IPS DF 4.7 (cell line): ENCODE measurements at regions not wholly inside any gene's neighbourhood (a gene's known extent, or its start where the extent isn't known, plus 50 kb on each side); places are given as distances from the start of the nearest gene placed in this dataset.
"Not testable (repeated sequence)": the region's sequence is repeated elsewhere in the genome, so short reads cannot be mapped to it uniquely, and the experiment has no call there.

ENCODE experiments used
- DNase-seq: peaks from one replicate; pipeline ENCODE4 v3.0.0-alpha.2; 2013; ENCODE audit warnings: low spot score; ENCODE audit errors: extremely low read depth

- no peak for DNase-seq
Measured at GRCh38 chr1:96533820-96534219, 187.8 kb upstream of the PTBP2 start.

GRCh38 chr1:96536581-96536980 is 185.0 kb upstream of the PTBP2 start:
- no peak for DNase-seq

DNA sequence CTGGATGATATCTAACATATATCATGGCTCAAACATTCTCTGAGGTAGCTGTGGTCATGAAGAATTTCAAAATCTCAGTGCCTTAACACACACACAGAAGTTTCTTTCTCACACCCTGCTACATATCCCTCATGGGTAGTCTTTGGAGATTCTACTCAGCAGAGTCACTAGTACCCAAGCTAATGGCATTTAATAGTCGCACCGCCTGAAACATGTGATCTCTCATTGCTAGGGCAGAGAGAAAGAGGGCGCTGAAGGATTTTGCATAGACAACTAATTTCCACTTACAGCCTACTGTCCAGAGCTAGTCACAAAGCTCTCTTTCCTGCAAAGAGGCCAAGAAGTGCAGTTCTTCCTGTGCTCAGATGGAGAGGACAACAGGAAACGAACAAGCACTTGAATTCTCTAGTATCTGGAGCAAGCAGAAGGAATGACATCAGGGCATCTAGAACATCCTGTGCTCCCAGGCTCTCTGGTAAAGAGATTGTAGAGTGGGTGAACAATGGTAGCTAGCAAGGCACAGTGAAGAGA is 183.4 kb upstream of the PTBP2 start:
- no peak for DNase-seq

DNA sequence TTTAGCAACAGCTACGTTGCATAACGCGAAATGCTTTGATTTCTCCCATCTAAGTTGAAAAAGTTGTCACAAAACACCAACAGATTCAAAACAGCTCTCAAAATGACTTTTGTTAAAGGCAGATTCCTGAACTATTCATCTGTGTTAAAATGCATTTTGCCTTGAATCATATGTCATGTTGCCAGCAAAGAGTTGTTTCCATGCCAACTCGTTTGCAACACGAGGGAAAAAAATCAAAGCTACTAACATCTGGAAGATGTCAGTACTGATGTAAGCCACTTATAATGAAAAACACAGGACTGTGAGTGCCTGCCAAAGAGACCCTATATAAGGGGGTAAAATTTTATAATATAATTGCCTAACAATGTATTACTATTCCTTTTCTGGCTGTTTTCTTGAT is 182.7 kb upstream of the PTBP2 start:
- no peak for DNase-seq

GRCh38 chr1:96541491-96541890 is 180.1 kb upstream of the PTBP2 start:
- DNase-seq, result no peak

- DNase-seq, result no peak
Measured at GRCh38 chr1:96544051-96544830, 177.3 kb upstream of the PTBP2 start.

- DNase-seq, result no peak
Measured at GRCh38 chr1:96544831-96545221, 176.8 kb upstream of the PTBP2 start.

GRCh38 chr1:96545935-96546656 is 175.5 kb upstream of the PTBP2 start:
- DNase-seq, result no peak

GRCh38 chr1:96550061-96550460 is 171.5 kb upstream of the PTBP2 start:
- DNase-seq, result no peak

DNA sequence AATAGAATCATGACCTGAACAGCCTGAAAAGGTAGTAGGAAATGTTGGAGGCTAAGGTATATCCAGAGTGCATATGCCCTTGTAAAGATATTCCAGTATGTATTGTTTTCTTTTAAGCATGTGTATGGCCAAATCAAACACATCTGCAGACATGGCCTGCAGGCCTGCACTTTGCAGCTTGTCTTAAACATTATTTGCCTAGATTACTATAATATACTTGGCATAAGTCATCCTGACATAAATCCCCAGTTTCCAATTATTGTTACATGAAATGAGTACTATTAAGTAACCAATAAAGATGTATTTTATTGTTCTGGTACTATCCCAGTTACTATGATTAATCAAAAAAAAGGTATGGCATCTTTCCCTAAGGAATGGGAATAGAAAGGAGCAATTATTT is 169.1 kb upstream of the PTBP2 start:
- DNase-seq, result no peak

GRCh38 chr1:96553811-96554210 is 167.8 kb upstream of the PTBP2 start:
- DNase-seq, result no peak

- no peak for DNase-seq
Measured at GRCh38 chr1:96554364-96554763, 167.2 kb upstream of the PTBP2 start.

- DNase-seq, result no peak
Measured at GRCh38 chr1:96557336-96557735, 164.2 kb upstream of the PTBP2 start.

- DNase-seq, result no peak
Measured at GRCh38 chr1:96558635-96559034, 162.9 kb upstream of the PTBP2 start.

DNA sequence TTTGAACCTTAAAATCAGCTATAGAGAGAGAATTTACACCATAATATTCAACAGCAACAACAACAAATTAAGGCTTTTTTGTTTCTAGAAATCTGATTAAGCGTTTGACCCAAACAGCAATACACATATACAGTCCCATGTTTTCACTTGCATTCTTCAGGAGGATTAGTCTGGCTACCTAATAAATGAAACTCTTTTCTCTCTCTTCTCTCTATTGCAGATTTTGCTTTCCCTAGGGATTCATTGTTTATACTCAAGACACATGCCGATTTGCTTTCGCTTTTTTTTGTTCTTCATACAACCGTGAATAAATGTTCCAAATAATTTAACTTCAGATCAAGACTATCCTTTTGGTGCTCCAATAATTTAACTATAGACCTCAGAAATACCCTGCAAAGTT is 162.4 kb upstream of the PTBP2 start:
- DNase-seq, result no peak

- no peak for DNase-seq
Measured at GRCh38 chr1:96559707-96560596, 161.6 kb upstream of the PTBP2 start.

DNA sequence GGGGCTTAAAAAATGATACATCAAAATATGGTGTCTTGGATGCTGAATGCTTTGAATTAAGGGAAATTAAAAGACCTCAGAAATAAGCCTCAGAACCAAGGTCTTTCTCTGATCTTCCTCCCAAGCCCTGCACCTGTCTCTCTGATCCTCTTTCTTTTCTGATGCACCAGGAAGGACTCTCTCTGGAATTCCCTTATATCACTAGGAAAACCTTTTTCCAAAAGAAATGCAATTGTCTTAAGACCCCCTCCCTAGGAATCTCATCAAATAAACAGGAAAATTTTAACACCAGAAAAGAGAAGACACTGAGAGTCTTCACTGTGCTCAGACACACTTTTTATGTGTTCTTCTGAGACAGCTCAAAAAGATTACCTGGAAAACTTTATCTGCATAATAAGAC is 159.5 kb upstream of the PTBP2 start:
- DNase-seq, result no peak

- DNase-seq, result not testable (repeated sequence)
Measured at GRCh38 chr1:96564401-96564800, 157.2 kb upstream of the PTBP2 start.

- DNase-seq, result no peak
Measured at GRCh38 chr1:96565546-96565945, 156.0 kb upstream of the PTBP2 start.

DNA sequence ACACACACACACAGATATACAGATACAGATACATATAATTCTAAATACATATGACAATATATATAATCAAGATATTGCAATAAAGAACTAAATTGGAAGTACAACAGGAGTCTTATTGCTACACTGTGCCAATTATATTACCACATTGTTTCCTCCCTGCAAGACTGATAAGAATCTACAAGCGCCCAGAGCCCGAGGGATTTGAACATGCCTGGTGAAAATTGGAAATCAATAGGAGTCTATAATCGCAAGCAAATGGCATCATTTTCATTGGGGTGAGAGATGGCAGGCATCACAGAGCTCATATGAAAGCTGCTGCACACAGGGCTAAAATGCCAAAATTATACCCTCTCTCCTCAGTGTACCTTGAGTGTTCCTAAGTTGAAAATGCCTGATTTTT is 152.9 kb upstream of the PTBP2 start:
- DNase-seq, result no peak

DNA sequence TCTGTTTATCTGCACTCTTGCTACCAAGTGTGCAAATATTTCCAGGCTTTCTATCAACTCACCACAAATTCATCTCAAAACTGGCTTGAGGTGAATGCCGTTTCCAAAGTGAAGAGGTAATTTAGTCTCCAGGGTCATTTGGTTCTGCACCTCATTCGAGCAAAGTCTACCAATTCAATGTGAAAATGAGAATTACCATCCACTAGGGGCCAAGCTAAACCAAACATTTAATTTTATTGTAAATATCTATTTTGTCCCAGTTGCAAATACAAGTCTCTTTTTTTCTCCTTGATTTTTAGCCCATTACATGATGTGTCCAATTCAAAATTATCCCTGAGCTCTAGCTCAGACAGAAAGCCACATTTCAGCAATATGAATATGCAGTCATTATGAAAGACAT is 152.3 kb upstream of the PTBP2 start:
- no peak for DNase-seq

DNA sequence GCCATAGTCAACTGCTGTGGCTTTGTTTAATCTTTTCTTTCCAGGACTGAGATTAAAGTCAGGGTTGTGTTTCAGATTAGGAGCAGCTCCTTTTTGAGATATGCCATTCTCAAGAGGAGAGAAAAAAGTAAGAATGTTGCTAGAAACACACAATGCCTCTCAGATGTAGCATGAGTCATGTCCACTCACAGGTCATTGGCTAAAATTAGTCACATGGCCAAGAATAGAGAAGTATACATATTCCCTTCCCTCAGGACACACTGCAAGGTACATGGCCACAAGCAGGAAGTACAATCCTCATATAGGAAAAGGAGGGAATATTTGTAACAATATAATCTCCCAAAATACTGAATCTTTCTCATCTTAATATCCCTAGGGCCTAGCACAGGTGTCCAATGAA is 141.9 kb upstream of the PTBP2 start:
- no peak for DNase-seq
